Esophagus squamous epithelium (tissue), 4 donors: ENCODE measurements at regions not wholly inside any gene's neighbourhood (a gene's known extent, or its start where the extent isn't known, plus 50 kb on each side); places are given as distances from the start of the nearest gene placed in this dataset.

ENCODE experiments used
- CTCF ChIP-seq, 6 experiments: fragments of 450-650 bp in 4 of 6; fragments of 200-600 bp in 2 of 6; sonication (generic) in 2 of 6; IDR thresholded peaks; one replicate each; pipeline ENCODE4 v1.5.1; 2016 to 2019; ENCODE audit warnings: antibody characterized with exemption in 6 of 6, mild to moderate bottlenecking in 4 of 6, moderate library complexity in 4 of 6
- POLR2A ChIP-seq, 4 donors: fragments of 450-650 bp; IDR thresholded peaks; one replicate each; pipeline ENCODE4 v1.6.1; 2017; ENCODE audit warnings: antibody characterized with exemption in 4 of 4, mild to moderate bottlenecking in 4 of 4, moderate library complexity in 3 of 4

- TF ChIP-seq CTCF (IDR thresholded peaks at IDR 0.05) (no peak), POLR2A (IDR thresholded peaks at IDR 0.05) (no peak)
Measured at GRCh38 chr9:79975621-79976256, 404.0 kb downstream of the TLE4 start.
